ENCODE measurements at regions not wholly inside any gene's neighbourhood (a gene's known extent, or its start where the extent isn't known, plus 50 kb on each side); places are given as distances from the start of the nearest gene placed in this dataset.

DNA sequence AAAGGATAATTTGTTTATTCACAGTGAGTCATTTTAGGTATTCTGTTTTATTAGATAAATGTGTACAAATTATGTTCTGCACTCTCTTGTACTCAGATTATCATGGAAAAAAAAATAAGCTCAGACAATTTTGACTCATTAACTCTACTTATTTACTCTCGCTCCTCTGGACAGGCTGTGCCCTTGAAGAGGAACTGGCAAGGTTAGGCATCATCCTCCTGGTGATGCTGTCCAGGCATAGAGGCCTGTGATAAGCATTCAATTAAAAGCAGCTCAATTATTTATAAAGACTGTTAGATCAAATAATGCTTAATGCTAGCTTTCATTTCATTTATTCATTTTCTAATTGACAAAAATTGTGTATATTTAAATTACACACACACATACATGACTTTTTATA is 518.5 kb downstream of the TENT5A start:
- DNase-seq (ENCODE audit: low spot score): no peak
- no peaks in the 10 kb centered on the region for H3K36me3 ChIP-seq (ENCODE audit: control insufficient read depth in 4 of 4, insufficient read depth in 3 of 4, low read depth in 1 of 4, low read length in 3 of 4)
- 86% methylated on average over 1 of the region's 1 CpG for WGBS

DNA sequence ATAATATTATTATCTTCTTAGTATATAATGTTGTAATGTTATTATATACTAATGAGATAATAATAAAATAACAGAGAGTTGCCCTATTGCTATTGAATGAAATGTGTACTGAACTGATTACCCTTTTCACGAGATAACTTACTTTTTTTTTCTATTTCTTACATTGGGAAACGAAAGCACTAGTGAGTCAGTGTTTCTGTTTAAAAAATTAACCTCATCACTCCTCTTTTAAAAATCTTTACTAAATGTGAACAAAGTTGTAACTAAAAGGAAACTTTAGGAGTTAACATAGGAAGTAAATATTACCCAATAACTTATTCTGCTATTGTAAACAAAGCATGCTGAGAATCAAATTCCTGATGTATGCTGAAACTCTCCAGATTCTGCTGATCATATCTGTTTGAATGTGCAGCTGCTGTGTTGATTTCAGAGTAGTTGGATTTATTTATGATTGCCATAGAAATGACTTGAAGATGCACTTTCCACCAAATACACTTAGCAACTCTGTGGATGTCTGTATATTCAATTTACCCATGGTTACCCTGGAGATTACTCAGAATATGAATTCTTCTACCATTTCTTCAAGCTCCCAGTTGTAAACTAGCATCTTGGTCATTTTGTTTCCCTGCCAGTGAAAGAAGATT is 523.4 kb downstream of the TENT5A start:
- Histone ChIP-seq H3K4me3 (ENCODE audit: low read depth in 1 of 3, low read length in 3 of 3) (no peak overlapping the region), H3K4me1 (ENCODE audit: control insufficient read depth in 4 of 4, insufficient read depth in 4 of 4, low read length in 3 of 4) (no peaks in the 10 kb centered on the region), H3K36me3 (ENCODE audit: control insufficient read depth in 4 of 4, insufficient read depth in 3 of 4, low read depth in 1 of 4, low read length in 3 of 4) (no peaks in the 10 kb centered on the region), H3K9ac (ENCODE audit: low read depth in 1 of 2, low read length in 2 of 2) (no peak overlapping the region), H3K27me3 (ENCODE audit: control insufficient read depth in 4 of 4, insufficient read depth in 4 of 4, low read length in 3 of 4) (no peaks in the 10 kb centered on the region), H3K27ac (ENCODE audit: low read depth in 1 of 2, low read length in 2 of 2) (no peak overlapping the region), H3K9me3 (ENCODE audit: control insufficient read depth in 4 of 4, low read length in 3 of 4) (no peaks in the 10 kb centered on the region)
- no peak for TF ChIP-seq HNF4G (IDR thresholded peaks at IDR 0.05)
- TF ChIP-seq HNF4A (conservative IDR thresholded peaks at IDR 0.05): no peak
- no peak for TF ChIP-seq YY1 (IDR thresholded peaks at IDR 0.05)
- TF ChIP-seq, protein P1, sequence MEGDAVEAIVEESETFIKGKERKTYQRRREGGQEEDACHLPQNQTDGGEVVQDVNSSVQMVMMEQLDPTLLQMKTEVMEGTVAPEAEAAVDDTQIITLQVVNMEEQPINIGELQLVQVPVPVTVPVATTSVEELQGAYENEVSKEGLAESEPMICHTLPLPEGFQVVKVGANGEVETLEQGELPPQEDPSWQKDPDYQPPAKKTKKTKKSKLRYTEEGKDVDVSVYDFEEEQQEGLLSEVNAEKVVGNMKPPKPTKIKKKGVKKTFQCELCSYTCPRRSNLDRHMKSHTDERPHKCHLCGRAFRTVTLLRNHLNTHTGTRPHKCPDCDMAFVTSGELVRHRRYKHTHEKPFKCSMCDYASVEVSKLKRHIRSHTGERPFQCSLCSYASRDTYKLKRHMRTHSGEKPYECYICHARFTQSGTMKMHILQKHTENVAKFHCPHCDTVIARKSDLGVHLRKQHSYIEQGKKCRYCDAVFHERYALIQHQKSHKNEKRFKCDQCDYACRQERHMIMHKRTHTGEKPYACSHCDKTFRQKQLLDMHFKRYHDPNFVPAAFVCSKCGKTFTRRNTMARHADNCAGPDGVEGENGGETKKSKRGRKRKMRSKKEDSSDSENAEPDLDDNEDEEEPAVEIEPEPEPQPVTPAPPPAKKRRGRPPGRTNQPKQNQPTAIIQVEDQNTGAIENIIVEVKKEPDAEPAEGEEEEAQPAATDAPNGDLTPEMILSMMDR (IDR thresholded peaks at IDR 0.05; ENCODE audit: low read depth, low read length, missing input control): no peak
- no peak for TF ChIP-seq TAF1 (conservative IDR thresholded peaks at IDR 0.05)
- TF ChIP-seq GABPA (IDR thresholded peaks at IDR 0.05 in 1 of 2, conservative IDR thresholded peaks at IDR 0.05 in 1 of 2): no peak
- no peak for TF ChIP-seq FOXA1 (IDR thresholded peaks at IDR 0.05)
- TF ChIP-seq NR2F2 (IDR thresholded peaks at IDR 0.05): no peak
- TF ChIP-seq EGR1 (IDR thresholded peaks at IDR 0.05; ENCODE audit: low read depth in 2 of 2): no peak
- TF ChIP-seq, protein P2, sequence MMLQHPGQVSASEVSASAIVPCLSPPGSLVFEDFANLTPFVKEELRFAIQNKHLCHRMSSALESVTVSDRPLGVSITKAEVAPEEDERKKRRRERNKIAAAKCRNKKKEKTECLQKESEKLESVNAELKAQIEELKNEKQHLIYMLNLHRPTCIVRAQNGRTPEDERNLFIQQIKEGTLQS (IDR thresholded peaks at IDR 0.05): no peak
- TF ChIP-seq RAD21 (IDR thresholded peaks at IDR 0.05): no peak
- TF ChIP-seq, protein P3, sequence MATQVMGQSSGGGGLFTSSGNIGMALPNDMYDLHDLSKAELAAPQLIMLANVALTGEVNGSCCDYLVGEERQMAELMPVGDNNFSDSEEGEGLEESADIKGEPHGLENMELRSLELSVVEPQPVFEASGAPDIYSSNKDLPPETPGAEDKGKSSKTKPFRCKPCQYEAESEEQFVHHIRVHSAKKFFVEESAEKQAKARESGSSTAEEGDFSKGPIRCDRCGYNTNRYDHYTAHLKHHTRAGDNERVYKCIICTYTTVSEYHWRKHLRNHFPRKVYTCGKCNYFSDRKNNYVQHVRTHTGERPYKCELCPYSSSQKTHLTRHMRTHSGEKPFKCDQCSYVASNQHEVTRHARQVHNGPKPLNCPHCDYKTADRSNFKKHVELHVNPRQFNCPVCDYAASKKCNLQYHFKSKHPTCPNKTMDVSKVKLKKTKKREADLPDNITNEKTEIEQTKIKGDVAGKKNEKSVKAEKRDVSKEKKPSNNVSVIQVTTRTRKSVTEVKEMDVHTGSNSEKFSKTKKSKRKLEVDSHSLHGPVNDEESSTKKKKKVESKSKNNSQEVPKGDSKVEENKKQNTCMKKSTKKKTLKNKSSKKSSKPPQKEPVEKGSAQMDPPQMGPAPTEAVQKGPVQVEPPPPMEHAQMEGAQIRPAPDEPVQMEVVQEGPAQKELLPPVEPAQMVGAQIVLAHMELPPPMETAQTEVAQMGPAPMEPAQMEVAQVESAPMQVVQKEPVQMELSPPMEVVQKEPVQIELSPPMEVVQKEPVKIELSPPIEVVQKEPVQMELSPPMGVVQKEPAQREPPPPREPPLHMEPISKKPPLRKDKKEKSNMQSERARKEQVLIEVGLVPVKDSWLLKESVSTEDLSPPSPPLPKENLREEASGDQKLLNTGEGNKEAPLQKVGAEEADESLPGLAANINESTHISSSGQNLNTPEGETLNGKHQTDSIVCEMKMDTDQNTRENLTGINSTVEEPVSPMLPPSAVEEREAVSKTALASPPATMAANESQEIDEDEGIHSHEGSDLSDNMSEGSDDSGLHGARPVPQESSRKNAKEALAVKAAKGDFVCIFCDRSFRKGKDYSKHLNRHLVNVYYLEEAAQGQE (IDR thresholded peaks at IDR 0.05): no peak
- no peak for TF ChIP-seq FOXA2 (IDR thresholded peaks at IDR 0.05)
- 29% methylated on average over 2 of the region's 2 CpGs for WGBS
- DNase-seq (ENCODE audit: low spot score): no peak

More for the DNA sequence above, 518.5 kb downstream of the TENT5A start:
- H3K9ac ChIP-seq (ENCODE audit: low read depth in 1 of 2, low read length in 2 of 2): no peak overlapping the region
- H3K27me3 ChIP-seq (ENCODE audit: control insufficient read depth in 4 of 4, insufficient read depth in 4 of 4, low read length in 3 of 4): no peaks in the 10 kb centered on the region
- H3K27ac ChIP-seq (ENCODE audit: low read depth in 1 of 2, low read length in 2 of 2): no peak overlapping the region
- TF ChIP-seq EGR1 (IDR thresholded peaks at IDR 0.05; ENCODE audit: low read depth in 2 of 2) (no peak), JUND (IDR thresholded peaks at IDR 0.05) (no peak), RXRA (IDR thresholded peaks at IDR 0.05) (no peak), SP1 (IDR thresholded peaks at IDR 0.05) (no peak), HNF4G (IDR thresholded peaks at IDR 0.05) (no peak), TAF1 (conservative IDR thresholded peaks at IDR 0.05) (no peak), YY1 (IDR thresholded peaks at IDR 0.05) (no peak), FOXA1 (IDR thresholded peaks at IDR 0.05) (no peak)
- TF ChIP-seq, protein P4, sequence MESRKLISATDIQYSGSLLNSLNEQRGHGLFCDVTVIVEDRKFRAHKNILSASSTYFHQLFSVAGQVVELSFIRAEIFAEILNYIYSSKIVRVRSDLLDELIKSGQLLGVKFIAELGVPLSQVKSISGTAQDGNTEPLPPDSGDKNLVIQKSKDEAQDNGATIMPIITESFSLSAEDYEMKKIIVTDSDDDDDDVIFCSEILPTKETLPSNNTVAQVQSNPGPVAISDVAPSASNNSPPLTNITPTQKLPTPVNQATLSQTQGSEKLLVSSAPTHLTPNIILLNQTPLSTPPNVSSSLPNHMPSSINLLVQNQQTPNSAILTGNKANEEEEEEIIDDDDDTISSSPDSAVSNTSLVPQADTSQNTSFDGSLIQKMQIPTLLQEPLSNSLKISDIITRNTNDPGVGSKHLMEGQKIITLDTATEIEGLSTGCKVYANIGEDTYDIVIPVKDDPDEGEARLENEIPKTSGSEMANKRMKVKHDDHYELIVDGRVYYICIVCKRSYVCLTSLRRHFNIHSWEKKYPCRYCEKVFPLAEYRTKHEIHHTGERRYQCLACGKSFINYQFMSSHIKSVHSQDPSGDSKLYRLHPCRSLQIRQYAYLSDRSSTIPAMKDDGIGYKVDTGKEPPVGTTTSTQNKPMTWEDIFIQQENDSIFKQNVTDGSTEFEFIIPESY (IDR thresholded peaks at IDR 0.05): no peak
- TF ChIP-seq, protein P5, sequence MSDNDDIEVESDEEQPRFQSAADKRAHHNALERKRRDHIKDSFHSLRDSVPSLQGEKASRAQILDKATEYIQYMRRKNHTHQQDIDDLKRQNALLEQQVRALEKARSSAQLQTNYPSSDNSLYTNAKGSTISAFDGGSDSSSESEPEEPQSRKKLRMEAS (IDR thresholded peaks at IDR 0.05): no peak
- TF ChIP-seq, protein P2 (IDR thresholded peaks at IDR 0.05): no peak
- no peaks in the 10 kb centered on the region for H3K4me1 ChIP-seq (ENCODE audit: control insufficient read depth in 4 of 4, insufficient read depth in 4 of 4, low read length in 3 of 4)
- H3K9me3 ChIP-seq (ENCODE audit: control insufficient read depth in 4 of 4, low read length in 3 of 4): no peaks in the 10 kb centered on the region
- H3K4me3 ChIP-seq (ENCODE audit: low read depth in 1 of 3, low read length in 3 of 3): no peak overlapping the region
